Thyroid gland (tissue), 4 donors: ENCODE measurements at regions not wholly inside any gene's neighbourhood (a gene's known extent, or its start where the extent isn't known, plus 50 kb on each side); places are given as distances from the start of the nearest gene placed in this dataset.
"Not testable (repeated sequence)": the region's sequence is repeated elsewhere in the genome, so short reads cannot be mapped to it uniquely, and the experiment has no call there.

ENCODE experiments used
- DNase-seq, 2 donors: peaks; one replicate each; pipeline ENCODE4 v3.0.0-alpha.2; 2019
- H3K27ac ChIP-seq, 3 donors: fragments of 200-600 bp; sonication (generic); 1 replicate in 2 of 3; 2 replicates in 1 of 3; pipeline ENCODE4 v1.5.1; 2016 to 2019; ENCODE audit warnings: mild to moderate bottlenecking in 1 of 3, moderate library complexity in 1 of 3
- H3K27me3 ChIP-seq: fragments of 200-600 bp; sonication (generic); one replicate; pipeline ENCODE4 v1.5.1; 2019
- H3K36me3 ChIP-seq, 2 donors: fragments of 200-600 bp; sonication (generic); one replicate each; pipeline ENCODE4 v1.5.1; 2016 to 2019
- H3K4me1 ChIP-seq, 2 donors: fragments of 200-600 bp; sonication (generic); one replicate each; pipeline ENCODE4 v1.5.1; 2017 to 2019
- H3K4me3 ChIP-seq, 3 donors: fragments of 200-600 bp; sonication (generic); replicated peaks in 1 of 3; 1 replicate in 2 of 3; 2 replicates in 1 of 3; pipeline ENCODE4 v1.5.1; 2016; ENCODE audit warnings: mild to moderate bottlenecking in 1 of 3
- H3K9me3 ChIP-seq: fragments of 200-600 bp; sonication (generic); one replicate; pipeline ENCODE4 v1.5.1; 2017
- CTCF ChIP-seq, 6 experiments: fragments of 200-600 bp in 3 of 6; fragments of 450-650 bp in 3 of 6; sonication (generic) in 3 of 6; IDR thresholded peaks; one replicate each; pipeline ENCODE4 v1.5.1; 2016 to 2019; ENCODE audit warnings: antibody characterized with exemption in 6 of 6, mild to moderate bottlenecking in 2 of 6, inconsistent platforms in 1 of 6, moderate library complexity in 1 of 6
- POLR2A ChIP-seq, 2 donors: fragments of 450-650 bp; IDR thresholded peaks; one replicate each; pipeline ENCODE4 v1.6.1; 2017; ENCODE audit warnings: antibody characterized with exemption in 2 of 2, mild to moderate bottlenecking in 2 of 2, moderate library complexity in 1 of 2
- WGBS, 2 donors: methylation state at CpG; one replicate each; pipeline ENCODE4 v1.1.5; 2017; 5-methylcytosine and 5-hydroxymethylcytosine counted together
- intact Hi-C: fragments of 100-400 bp; cut with DNase I; formaldehyde crosslinking; loops from one replicate; pipeline ENCODE4 v1.15.1; 2023

- no peaks in the 10 kb centered on the region for H3K27me3 ChIP-seq
- WGBS, 2 donors: 85 to 89% methylated on average over 3 of the region's 3 CpGs
- no peaks in the 10 kb centered on the region for H3K36me3 ChIP-seq
- no peaks in the 10 kb centered on the region for H3K4me1 ChIP-seq
- no peaks in the 10 kb centered on the region for H3K9me3 ChIP-seq
- H3K4me3 ChIP-seq: no peak overlapping the region
- intact Hi-C loops: no loop called here
- no peak overlapping the region for H3K27ac ChIP-seq
- DNase-seq: no peak
- TF ChIP-seq POLR2A (IDR thresholded peaks at IDR 0.05) (no peak), CTCF (IDR thresholded peaks at IDR 0.05) (no peak)
These were observed 79.2 kb upstream of the CEP126 start for GRCh38 chr11:101835506-101836063.

- H3K9me3 ChIP-seq, DNase-seq, H3K4me1 ChIP-seq, H3K27me3 ChIP-seq, H3K36me3 ChIP-seq, intact Hi-C loops, H3K27ac ChIP-seq, H3K4me3 ChIP-seq: not testable (repeated sequence)
- WGBS, 2 donors: 83 to 95% methylated on average over 1 of the region's 1 CpG
These were observed 84.3 kb upstream of the CEP126 start for GRCh38 chr11:101830475-101830874.

- Histone ChIP-seq H3K4me1 (no peaks in the 10 kb centered on the region), H3K4me3 (no peak overlapping the region), H3K27ac (no peak overlapping the region), H3K36me3 (no peaks in the 10 kb centered on the region), H3K9me3 (no peaks in the 10 kb centered on the region), H3K27me3 (no peaks in the 10 kb centered on the region)
- no peak for DNase-seq
- intact Hi-C loops: no loop called here
- TF ChIP-seq CTCF (IDR thresholded peaks at IDR 0.05): no peak
- TF ChIP-seq POLR2A (IDR thresholded peaks at IDR 0.05): no peak
- WGBS, 2 donors: 85 to 86% methylated on average over 4 of the region's 4 CpGs
These were observed 89.3 kb upstream of the CEP126 start for GRCh38 chr11:101825531-101825930.

- Histone ChIP-seq H3K36me3 (no peaks in the 10 kb centered on the region), H3K9me3 (no peaks in the 10 kb centered on the region), H3K4me3 (no peak overlapping the region), H3K27me3 (no peaks in the 10 kb centered on the region), H3K27ac (peak overlapping the region in 1 of 3 donors; percentile 36), H3K4me1 (no peaks in the 10 kb centered on the region)
- WGBS, 2 donors: 30 to 80% methylated on average over 1 of the region's 1 CpG
- no peak for DNase-seq
- TF ChIP-seq POLR2A (IDR thresholded peaks at IDR 0.05): no peak
- no peak for TF ChIP-seq CTCF (IDR thresholded peaks at IDR 0.05)
- intact Hi-C loops: no loop called here
These were observed 97.2 kb upstream of the CEP126 start for GRCh38 chr11:101817581-101817980.

- intact Hi-C loops: no loop called here
- no peak overlapping the region for H3K27ac ChIP-seq
- no peaks in the 10 kb centered on the region for H3K9me3 ChIP-seq
- no peak for DNase-seq
- no peak for TF ChIP-seq CTCF (IDR thresholded peaks at IDR 0.05)
- no peak for TF ChIP-seq POLR2A (IDR thresholded peaks at IDR 0.05)
- H3K4me1 ChIP-seq: no peaks in the 10 kb centered on the region
- H3K27me3 ChIP-seq: no peaks in the 10 kb centered on the region
- no peak overlapping the region for H3K4me3 ChIP-seq
- H3K36me3 ChIP-seq: no peaks in the 10 kb centered on the region
These were observed 98.2 kb upstream of the CEP126 start for GRCh38 chr11:101816613-101817012.

GRCh38 chr11:101812546-101812945, 102.3 kb upstream of the CEP126 start:
- Histone ChIP-seq H3K9me3 (no peaks in the 10 kb centered on the region), H3K27me3 (no peaks in the 10 kb centered on the region), H3K4me1 (no peaks in the 10 kb centered on the region), H3K27ac (no peak overlapping the region), H3K36me3 (no peaks in the 10 kb centered on the region), H3K4me3 (no peak overlapping the region)
- no peak for TF ChIP-seq POLR2A (IDR thresholded peaks at IDR 0.05)
- no peak for TF ChIP-seq CTCF (IDR thresholded peaks at IDR 0.05)
- WGBS, 2 donors: 89 to 91% methylated on average over 2 of the region's 2 CpGs
- DNase-seq: no peak
- intact Hi-C loops: no loop called here
